ENCODE measurements at regions not wholly inside any gene's neighbourhood (a gene's known extent, or its start where the extent isn't known, plus 50 kb on each side); places are given as distances from the start of the nearest gene placed in this dataset.

DNA sequence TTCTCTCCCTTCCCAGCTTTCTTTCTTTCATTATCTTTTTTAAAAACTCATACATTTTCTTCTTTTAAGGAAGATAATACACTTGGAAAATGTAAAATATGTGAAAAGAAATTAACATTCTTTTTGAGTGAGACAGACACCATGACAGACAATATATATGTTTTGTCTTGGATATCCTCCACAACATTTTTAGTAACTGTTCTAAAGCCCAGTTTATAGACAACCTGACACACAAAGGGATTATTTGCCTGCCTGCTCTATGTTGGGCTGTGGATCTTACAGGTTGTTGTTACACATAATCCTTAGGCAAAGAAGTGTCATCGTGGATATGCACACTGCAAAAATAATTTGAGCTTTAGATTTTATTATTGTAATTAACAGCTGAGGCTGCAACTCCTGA, 301.4 kb upstream of the PDGFD start:
- H3K36me3 Mint-ChIP-seq = no peaks in the 10 kb centered on the region
- no peaks in the 10 kb centered on the region for H3K9me3 Mint-ChIP-seq
- H3K27me3 Mint-ChIP-seq = no peaks in the 10 kb centered on the region
- no peak overlapping the region for H3K27ac Mint-ChIP-seq
- no peak for ATAC-seq
- no peaks in the 10 kb centered on the region for H3K4me1 Mint-ChIP-seq
- no peak overlapping the region for H3K4me3 Mint-ChIP-seq

DNA sequence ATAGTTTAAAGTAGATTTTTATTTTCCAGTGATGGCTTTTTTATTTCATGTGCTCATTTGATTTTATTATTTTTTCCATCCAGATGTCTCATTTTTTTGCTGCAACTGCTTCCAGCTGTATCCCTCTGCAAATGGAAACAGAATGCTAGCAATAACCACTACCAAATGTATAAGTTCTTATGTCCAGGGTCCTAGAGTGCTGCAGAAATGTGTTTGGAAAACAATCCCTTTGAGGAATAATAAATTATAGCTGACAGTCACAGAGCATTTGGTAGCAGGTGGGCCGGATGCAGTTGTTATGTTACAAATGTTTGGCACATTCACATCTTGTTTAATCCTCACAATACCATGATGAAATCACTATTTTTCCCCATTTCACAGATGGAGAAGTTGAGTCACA, 300.7 kb upstream of the PDGFD start:
- ATAC-seq = no peak
- no peak overlapping the region for H3K4me3 Mint-ChIP-seq
- no peaks in the 10 kb centered on the region for H3K36me3 Mint-ChIP-seq
- H3K27me3 Mint-ChIP-seq = no peaks in the 10 kb centered on the region
- H3K27ac Mint-ChIP-seq = no peak overlapping the region
- H3K4me1 Mint-ChIP-seq = no peaks in the 10 kb centered on the region
- no peaks in the 10 kb centered on the region for H3K9me3 Mint-ChIP-seq

DNA sequence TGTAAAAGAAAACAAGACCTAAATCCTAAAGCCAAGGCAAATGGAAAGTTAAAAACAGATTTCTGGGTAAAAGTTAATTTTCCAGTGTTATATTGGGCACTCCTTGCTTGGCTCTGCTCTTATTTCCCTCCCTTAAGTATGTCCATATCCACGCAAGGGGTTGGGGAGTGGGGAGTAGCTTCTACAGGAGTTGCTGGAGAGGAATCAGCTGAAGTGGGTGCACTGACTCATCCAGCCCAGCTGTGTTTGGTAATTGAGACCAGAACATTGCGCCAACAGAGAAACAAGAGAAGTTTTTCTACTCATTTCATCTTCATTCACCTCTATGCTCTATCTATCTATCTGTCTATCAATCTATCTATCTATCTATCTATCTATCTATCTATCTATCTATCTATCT, 298.4 kb upstream of the PDGFD start:
- Mint-ChIP-seq H3K9me3 (no peaks in the 10 kb centered on the region), H3K4me1 (no peaks in the 10 kb centered on the region), H3K27me3 (no peaks in the 10 kb centered on the region), H3K36me3 (no peaks in the 10 kb centered on the region), H3K27ac (no peak overlapping the region), H3K4me3 (no peak overlapping the region)
- no peak for ATAC-seq

- Mint-ChIP-seq H3K4me3 (no peak overlapping the region), H3K36me3 (no peaks in the 10 kb centered on the region)
Measured at GRCh38 chr11:104451197-104451893, 287.4 kb upstream of the PDGFD start.

DNA sequence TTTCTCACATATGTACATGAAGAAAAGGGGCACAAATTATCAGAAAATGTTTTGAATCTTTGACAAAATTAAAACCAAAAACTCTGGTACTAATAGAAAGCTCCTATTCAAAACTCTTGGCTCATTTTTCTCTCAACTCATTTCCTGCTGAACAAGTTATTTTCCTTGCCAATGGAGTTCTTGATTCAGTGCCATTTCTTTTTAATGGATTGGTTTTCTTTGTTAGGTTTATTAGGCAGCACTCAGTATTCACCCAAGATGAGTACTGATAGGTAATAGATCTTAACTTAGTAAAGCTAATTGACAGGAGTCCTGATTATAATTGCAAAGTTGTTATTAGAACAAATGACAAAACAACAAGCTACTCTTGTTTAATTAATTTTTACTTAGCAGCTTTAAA, 279.4 kb upstream of the PDGFD start:
- H3K27me3 Mint-ChIP-seq = no peaks in the 10 kb centered on the region
- no peaks in the 10 kb centered on the region for H3K4me1 Mint-ChIP-seq

More at GRCh38 chr11:104451197-104451893, 287.4 kb upstream of the PDGFD start:
- H3K9me3 Mint-ChIP-seq = peaks cover 2% of the 10 kb centered on the region
- H3K27ac Mint-ChIP-seq = no peak overlapping the region
- H3K4me1 Mint-ChIP-seq = no peaks in the 10 kb centered on the region
- ATAC-seq = no peak
- no peaks in the 10 kb centered on the region for H3K27me3 Mint-ChIP-seq

GRCh38 chr11:104442321-104442720, 278.4 kb upstream of the PDGFD start:
- Mint-ChIP-seq H3K36me3 (no peaks in the 10 kb centered on the region), H3K27ac (no peak overlapping the region), H3K9me3 (peaks cover 2% of the 10 kb centered on the region), H3K4me3 (no peak overlapping the region), H3K27me3 (no peaks in the 10 kb centered on the region), H3K4me1 (no peaks in the 10 kb centered on the region)
- ATAC-seq = no peak

More for the DNA sequence above, 279.4 kb upstream of the PDGFD start:
- Mint-ChIP-seq H3K9me3 (peaks cover 2% of the 10 kb centered on the region), H3K36me3 (no peaks in the 10 kb centered on the region), H3K4me3 (no peak overlapping the region), H3K27ac (no peak overlapping the region)
- no peak for ATAC-seq

- no peak overlapping the region for H3K27ac Mint-ChIP-seq
- H3K27me3 Mint-ChIP-seq = peaks cover 12% of the 10 kb centered on the region
- H3K4me1 Mint-ChIP-seq = no peaks in the 10 kb centered on the region
- no peak overlapping the region for H3K4me3 Mint-ChIP-seq
- no peaks in the 10 kb centered on the region for H3K9me3 Mint-ChIP-seq
- no peak for ATAC-seq
- no peaks in the 10 kb centered on the region for H3K36me3 Mint-ChIP-seq
Measured at GRCh38 chr11:104435494-104435893, 271.5 kb upstream of the PDGFD start.

DNA sequence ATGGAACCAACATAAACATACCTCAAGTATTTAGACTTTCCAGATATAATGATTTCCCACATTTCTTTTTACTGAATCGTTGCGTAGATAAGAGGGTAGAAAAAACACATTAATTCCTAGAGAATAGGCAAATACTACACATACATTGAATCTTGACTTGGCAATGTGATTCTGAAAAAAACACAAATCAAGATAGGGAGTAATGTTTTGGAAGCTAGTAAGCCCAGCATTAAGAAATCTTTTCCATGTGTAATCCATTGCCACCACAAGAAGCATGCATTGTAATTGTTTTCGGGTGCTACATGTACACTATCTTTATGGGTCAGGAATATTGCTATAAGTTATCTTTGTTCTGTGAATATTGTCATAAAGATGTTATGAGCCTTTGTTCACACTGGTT, 269.8 kb upstream of the PDGFD start:
- no peaks in the 10 kb centered on the region for H3K4me1 Mint-ChIP-seq
- no peaks in the 10 kb centered on the region for H3K9me3 Mint-ChIP-seq
- no peak overlapping the region for H3K4me3 Mint-ChIP-seq
- peaks cover 12% of the 10 kb centered on the region for H3K27me3 Mint-ChIP-seq
- ATAC-seq = no peak
- no peaks in the 10 kb centered on the region for H3K36me3 Mint-ChIP-seq
- H3K27ac Mint-ChIP-seq = no peak overlapping the region

DNA sequence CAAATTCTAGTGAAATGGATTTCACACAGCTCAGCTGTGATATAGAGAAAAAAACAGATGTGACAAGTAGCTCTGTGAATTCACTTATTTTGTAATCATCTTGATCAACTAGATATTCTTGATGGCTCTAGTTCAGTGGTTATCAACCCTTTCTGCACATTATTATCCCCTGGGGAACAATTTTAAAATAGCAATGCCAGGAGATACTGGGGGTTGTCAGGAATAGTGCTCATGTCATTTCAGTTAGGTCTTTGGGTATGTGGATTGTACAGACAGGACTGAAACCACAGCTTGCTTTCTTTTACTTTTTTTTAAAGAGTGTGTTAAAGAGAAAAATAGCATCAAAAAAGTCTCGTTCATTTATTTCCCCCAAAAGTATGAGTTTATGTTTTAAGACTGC, 269.0 kb upstream of the PDGFD start:
- no peak overlapping the region for H3K4me3 Mint-ChIP-seq
- no peaks in the 10 kb centered on the region for H3K36me3 Mint-ChIP-seq
- H3K4me1 Mint-ChIP-seq = no peaks in the 10 kb centered on the region
- H3K27me3 Mint-ChIP-seq = peaks cover 12% of the 10 kb centered on the region
- no peaks in the 10 kb centered on the region for H3K9me3 Mint-ChIP-seq
- ATAC-seq = no peak
- H3K27ac Mint-ChIP-seq = no peak overlapping the region

- Mint-ChIP-seq H3K4me3 (no peak overlapping the region), H3K27me3 (peaks cover 12% of the 10 kb centered on the region), H3K4me1 (no peaks in the 10 kb centered on the region), H3K36me3 (no peaks in the 10 kb centered on the region), H3K27ac (no peak overlapping the region), H3K9me3 (no peaks in the 10 kb centered on the region)
- ATAC-seq = no peak
Measured at GRCh38 chr11:104432526-104432925, 268.6 kb upstream of the PDGFD start.

DNA sequence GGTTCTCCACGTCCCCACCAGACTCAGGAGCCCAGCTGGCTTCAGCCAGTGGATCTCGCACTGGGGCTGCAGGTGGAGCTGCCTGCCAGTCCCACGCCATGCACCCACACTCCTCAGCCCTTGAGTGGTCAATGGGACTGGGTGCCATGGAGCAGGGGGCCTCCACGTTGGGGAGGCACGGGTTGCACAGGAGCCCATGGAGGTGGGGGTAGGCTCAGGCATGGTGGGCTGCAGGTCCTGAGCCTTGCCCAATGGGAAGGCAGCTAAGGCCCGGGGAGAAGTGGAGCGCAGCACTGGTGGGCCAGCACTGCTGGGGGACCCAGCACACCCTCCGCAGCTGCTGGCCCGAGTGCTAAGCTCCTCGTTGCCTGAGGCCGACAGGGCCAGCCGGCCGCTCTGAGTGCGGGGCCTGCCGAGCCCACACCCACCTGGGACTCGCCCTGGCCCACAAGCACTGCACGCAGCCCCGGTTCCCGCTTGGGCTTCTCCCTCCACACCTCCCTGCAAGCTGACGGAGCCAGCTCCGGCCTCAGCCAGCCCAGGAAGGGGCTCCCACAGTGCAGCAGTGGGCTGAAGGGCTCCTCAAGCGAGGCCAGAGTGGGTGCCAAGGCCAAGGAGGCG, 258.5 kb upstream of the PDGFD start:
- Mint-ChIP-seq H3K4me1 (no peaks in the 10 kb centered on the region), H3K27me3 (no peaks in the 10 kb centered on the region), H3K9me3 (no peaks in the 10 kb centered on the region), H3K4me3 (no peak overlapping the region), H3K36me3 (no peaks in the 10 kb centered on the region), H3K27ac (no peak overlapping the region)
- peak; percentile 5 for ATAC-seq

- Mint-ChIP-seq H3K4me3 (no peak overlapping the region), H3K9me3 (no peaks in the 10 kb centered on the region), H3K4me1 (no peaks in the 10 kb centered on the region), H3K27ac (no peak overlapping the region), H3K27me3 (no peaks in the 10 kb centered on the region), H3K36me3 (no peaks in the 10 kb centered on the region)
- no peak for ATAC-seq
Measured at GRCh38 chr11:104410336-104410735, 246.4 kb upstream of the PDGFD start.

DNA sequence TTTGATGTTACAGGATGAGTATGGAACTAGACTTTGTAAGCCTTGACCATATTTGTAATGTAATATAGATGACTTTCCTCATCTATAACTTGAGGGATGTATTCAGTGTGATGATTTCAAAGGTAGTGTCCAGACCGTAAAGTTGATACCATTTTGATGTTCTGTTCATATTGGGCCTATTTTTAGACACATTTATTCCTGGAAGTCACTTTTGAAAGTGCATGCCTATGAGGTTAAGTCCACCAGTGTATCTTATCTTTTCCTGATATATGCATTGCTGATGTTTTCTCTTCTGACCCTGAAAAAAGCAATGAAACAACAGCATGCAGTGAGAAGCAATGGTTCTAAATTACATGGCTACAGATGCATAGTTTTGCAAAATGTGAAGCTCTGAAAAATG, 244.7 kb upstream of the PDGFD start:
- Mint-ChIP-seq H3K27ac (no peak overlapping the region), H3K27me3 (no peaks in the 10 kb centered on the region), H3K36me3 (no peaks in the 10 kb centered on the region), H3K9me3 (no peaks in the 10 kb centered on the region), H3K4me3 (no peak overlapping the region), H3K4me1 (no peaks in the 10 kb centered on the region)
- ATAC-seq = no peak

DNA sequence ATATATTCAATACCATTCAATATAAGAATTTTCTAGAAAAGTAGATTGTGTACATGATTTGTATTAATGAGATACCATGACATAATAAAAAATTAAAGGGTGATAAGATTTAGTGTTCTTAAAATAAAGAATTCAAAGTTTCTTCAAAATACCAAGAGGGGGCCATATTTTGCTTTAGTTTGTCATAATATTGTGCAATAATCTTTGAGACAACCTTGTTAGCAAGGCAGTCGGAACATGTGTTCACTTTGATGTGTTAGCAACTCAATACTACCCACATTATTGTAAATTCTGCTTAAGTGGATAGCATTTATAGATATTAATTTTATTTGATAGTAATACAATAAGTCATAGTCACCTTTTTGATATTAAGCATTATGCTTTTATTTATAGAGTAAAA, 241.3 kb upstream of the PDGFD start:
- Mint-ChIP-seq H3K4me3 (no peak overlapping the region), H3K4me1 (peaks cover 12% of the 10 kb centered on the region), H3K36me3 (no peaks in the 10 kb centered on the region), H3K9me3 (no peaks in the 10 kb centered on the region), H3K27ac (no peak overlapping the region), H3K27me3 (no peaks in the 10 kb centered on the region)
- no peak for ATAC-seq

GRCh38 chr11:104404231-104405175, 240.6 kb upstream of the PDGFD start:
- no peaks in the 10 kb centered on the region for H3K9me3 Mint-ChIP-seq
- no peak overlapping the region for H3K27ac Mint-ChIP-seq
- H3K36me3 Mint-ChIP-seq = no peaks in the 10 kb centered on the region

More at GRCh38 chr11:104404231-104405175, 240.6 kb upstream of the PDGFD start:
- no peak for ATAC-seq
- no peak overlapping the region for H3K4me3 Mint-ChIP-seq
- H3K4me1 Mint-ChIP-seq = peaks cover 12% of the 10 kb centered on the region
- H3K27me3 Mint-ChIP-seq = no peaks in the 10 kb centered on the region

Measured in stimulated activated memory B cell treated with anti-CD40 and anti-IgM and Interleukin-4, amounts not matched to agents 10 μg/mL and 1 μg/mL and 100 μg/mL, for 72 hours (primary cell).